Stomach (tissue), 8 donors: ENCODE measurements at regions not wholly inside any gene's neighbourhood (a gene's known extent, or its start where the extent isn't known, plus 50 kb on each side); places are given as distances from the start of the nearest gene placed in this dataset.
"Not testable (repeated sequence)": the region's sequence is repeated elsewhere in the genome, so short reads cannot be mapped to it uniquely, and the experiment has no call there.

ENCODE experiments used
- DNase-seq, 2 donors: peaks; one replicate each; pipeline versions ENCODE4 v3.0.0 to v3.0.0-alpha.2; 2013 to 2019
- H3K27ac ChIP-seq, 5 donors: fragments of 200-600 bp in 4 of 5; sonication (generic) in 4 of 5; one replicate each; pipeline ENCODE4 v1.5.1; 2013 to 2019; ENCODE audit warnings: mild to moderate bottlenecking in 1 of 5, moderate library complexity in 1 of 5
- H3K27me3 ChIP-seq, 3 donors: fragments of 200-600 bp; sonication (generic); one replicate each; pipeline ENCODE4 v1.5.1; 2017 to 2019; ENCODE audit warnings: mixed run types in 1 of 3
- H3K36me3 ChIP-seq, 4 donors: fragments of 200-600 bp; sonication (generic); 1 replicate in 3 of 4; 2 replicates in 1 of 4; pipeline ENCODE4 v1.5.1; 2016 to 2019
- H3K4me1 ChIP-seq, 4 donors: fragments of 200-600 bp; sonication (generic); one replicate each; pipeline ENCODE4 v1.5.1; 2016 to 2019
- H3K4me3 ChIP-seq, 4 donors: fragments of 200-600 bp; sonication (generic) in 3 of 4; one replicate each; pipeline ENCODE4 v1.5.1; 2016 to 2019; ENCODE audit warnings: mild to moderate bottlenecking in 1 of 4
- H3K9me3 ChIP-seq, 4 donors: fragments of 200-600 bp; sonication (generic); one replicate each; pipeline ENCODE4 v1.5.1; 2016 to 2019
- EP300 ChIP-seq: sonication (generic); formaldehyde crosslinking; IDR thresholded peaks from one replicate; pipeline ENCODE4 v1.6.1; 2017; ENCODE audit warnings: antibody characterized with exemption
- POLR2A ChIP-seq, 4 donors: fragments of 450-650 bp; IDR thresholded peaks; one replicate each; pipeline ENCODE4 v1.6.1; 2016; ENCODE audit warnings: antibody characterized with exemption in 4 of 4, control low read depth in 2 of 4, mild to moderate bottlenecking in 1 of 4, moderate library complexity in 1 of 4
- POLR2AphosphoS5 ChIP-seq, 3 donors: sonication (generic); formaldehyde crosslinking; IDR thresholded peaks; one replicate each; pipeline ENCODE4 v1.6.1; 2016; ENCODE audit warnings: antibody characterized with exemption in 3 of 3
- WGBS, 5 donors: extraction: QIAGEN DNeasy Blood & Tissue Kit in 3 of 5; methylation state at CpG; one replicate each; pipeline versions ENCODE4 v1.1.5 to v1.1.7; 2013 to 2018; 5-methylcytosine and 5-hydroxymethylcytosine counted together
- intact Hi-C: fragments of 100-400 bp; cut with DNase I; formaldehyde crosslinking; loops from one replicate; pipeline ENCODE4 v1.15.1; 2023; ENCODE audit warnings: low total_unique reads
- TF ChIP-seq, protein P1 (sequence below), 7 experiments: fragments of 450-650 bp in 4 of 7; fragments of 200-600 bp in 3 of 7; sonication (generic) in 3 of 7; IDR thresholded peaks; one replicate each; pipeline ENCODE4 v1.5.1; 2016 to 2019; ENCODE audit warnings: antibody characterized with exemption in 7 of 7, control low read depth in 2 of 7, mild to moderate bottlenecking in 1 of 7
- donor health status: healthy with polysubstance abuse.
- donor health status: Bipolar disorder and iron deficiency.
- donor health status: healthy.

DNA sequence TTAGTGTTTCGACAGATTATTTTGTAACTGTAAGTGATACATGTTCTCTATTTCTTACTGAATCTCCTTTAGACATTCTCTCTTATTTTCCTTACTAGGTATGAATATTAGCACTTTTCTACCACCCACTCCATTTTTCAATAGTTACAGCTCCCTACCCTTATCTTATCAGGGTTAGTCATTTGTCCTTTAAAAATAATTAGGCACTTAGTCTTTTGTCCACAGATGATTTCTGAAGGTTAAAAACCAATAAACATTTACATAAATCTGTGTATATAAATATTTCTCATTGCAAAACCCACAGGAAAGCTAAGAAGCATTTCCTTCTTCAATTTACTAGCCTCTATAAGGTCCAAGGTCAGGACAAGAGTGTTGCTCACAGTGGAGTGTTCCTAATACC is 624.1 kb upstream of the MIR17HG start:
- no peak overlapping the region for H3K27ac ChIP-seq
- no peak for TF ChIP-seq EP300
- no peak for TF ChIP-seq POLR2AphosphoS5 (IDR thresholded peaks at IDR 0.05)
- TF ChIP-seq, protein P1, sequence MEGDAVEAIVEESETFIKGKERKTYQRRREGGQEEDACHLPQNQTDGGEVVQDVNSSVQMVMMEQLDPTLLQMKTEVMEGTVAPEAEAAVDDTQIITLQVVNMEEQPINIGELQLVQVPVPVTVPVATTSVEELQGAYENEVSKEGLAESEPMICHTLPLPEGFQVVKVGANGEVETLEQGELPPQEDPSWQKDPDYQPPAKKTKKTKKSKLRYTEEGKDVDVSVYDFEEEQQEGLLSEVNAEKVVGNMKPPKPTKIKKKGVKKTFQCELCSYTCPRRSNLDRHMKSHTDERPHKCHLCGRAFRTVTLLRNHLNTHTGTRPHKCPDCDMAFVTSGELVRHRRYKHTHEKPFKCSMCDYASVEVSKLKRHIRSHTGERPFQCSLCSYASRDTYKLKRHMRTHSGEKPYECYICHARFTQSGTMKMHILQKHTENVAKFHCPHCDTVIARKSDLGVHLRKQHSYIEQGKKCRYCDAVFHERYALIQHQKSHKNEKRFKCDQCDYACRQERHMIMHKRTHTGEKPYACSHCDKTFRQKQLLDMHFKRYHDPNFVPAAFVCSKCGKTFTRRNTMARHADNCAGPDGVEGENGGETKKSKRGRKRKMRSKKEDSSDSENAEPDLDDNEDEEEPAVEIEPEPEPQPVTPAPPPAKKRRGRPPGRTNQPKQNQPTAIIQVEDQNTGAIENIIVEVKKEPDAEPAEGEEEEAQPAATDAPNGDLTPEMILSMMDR (IDR thresholded peaks at IDR 0.05) = no peak
- TF ChIP-seq POLR2A (IDR thresholded peaks at IDR 0.05) = no peak
- DNase-seq = no peak
- no peak overlapping the region for H3K4me3 ChIP-seq
- no peaks in the 10 kb centered on the region for H3K4me1 ChIP-seq
- WGBS, 5 donors = 76 to 93% (median 91%) methylated on average over 1 of the region's 1 CpG
- no peaks in the 10 kb centered on the region for H3K36me3 ChIP-seq
- intact Hi-C loops = no loop called here
- no peaks in the 10 kb centered on the region for H3K27me3 ChIP-seq
- no peaks in the 10 kb centered on the region for H3K9me3 ChIP-seq

GRCh38 chr13:90726375-90726774 is 621.1 kb upstream of the MIR17HG start:
- no peak overlapping the region for H3K27ac ChIP-seq
- TF ChIP-seq POLR2A (IDR thresholded peaks at IDR 0.05) (no peak), POLR2AphosphoS5 (IDR thresholded peaks at IDR 0.05) (no peak), EP300 (no peak)
- TF ChIP-seq, protein P1 (IDR thresholded peaks at IDR 0.05) = no peak
- no peaks in the 10 kb centered on the region for H3K36me3 ChIP-seq
- H3K4me3 ChIP-seq = no peak overlapping the region
- H3K27me3 ChIP-seq = no peaks in the 10 kb centered on the region
- H3K9me3 ChIP-seq = no peaks in the 10 kb centered on the region
- WGBS, 5 donors = 69 to 81% (median 73%) methylated on average over 2 of the region's 2 CpGs
- no peak for DNase-seq
- intact Hi-C loops = no loop called here
- H3K4me1 ChIP-seq = no peaks in the 10 kb centered on the region

DNA sequence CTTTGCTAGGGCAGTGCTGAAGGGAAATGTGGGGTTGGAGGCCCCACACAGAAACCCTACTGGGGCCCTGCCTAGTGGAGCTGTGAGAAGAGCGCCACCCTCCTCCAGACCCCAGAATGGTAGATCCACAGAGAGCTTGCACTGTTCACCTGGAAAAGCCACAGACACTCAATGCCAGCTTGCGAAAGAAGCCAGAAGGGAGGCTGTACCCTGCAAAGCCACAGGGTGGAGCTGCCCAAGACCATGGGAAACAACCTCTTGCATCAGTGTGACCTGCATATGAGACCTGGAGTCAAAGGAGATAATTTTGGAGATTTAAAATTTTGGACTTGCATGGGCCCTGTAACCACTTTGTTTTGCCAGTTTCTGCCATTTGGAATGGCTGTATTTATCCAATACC is 615.4 kb upstream of the MIR17HG start:
- no peaks in the 10 kb centered on the region for H3K27me3 ChIP-seq
- H3K9me3 ChIP-seq = peaks cover 0 to 18% (median 6%) of the 10 kb centered on the region in 4 donors
- no peaks in the 10 kb centered on the region for H3K36me3 ChIP-seq
- DNase-seq = no peak
- H3K4me1 ChIP-seq = no peaks in the 10 kb centered on the region
- H3K4me3 ChIP-seq = no peak overlapping the region
- no peak overlapping the region for H3K27ac ChIP-seq
- intact Hi-C loops = no loop called here
- TF ChIP-seq POLR2A (IDR thresholded peaks at IDR 0.05) = no peak
- TF ChIP-seq, protein P1 (IDR thresholded peaks at IDR 0.05) = no peak
- TF ChIP-seq POLR2AphosphoS5 (IDR thresholded peaks at IDR 0.05) = no peak
- TF ChIP-seq EP300 = no peak
- 86 to 98% (median 96%) methylated on average over 1 to 2 of the region's 2 CpGs for WGBS, 5 donors

DNA sequence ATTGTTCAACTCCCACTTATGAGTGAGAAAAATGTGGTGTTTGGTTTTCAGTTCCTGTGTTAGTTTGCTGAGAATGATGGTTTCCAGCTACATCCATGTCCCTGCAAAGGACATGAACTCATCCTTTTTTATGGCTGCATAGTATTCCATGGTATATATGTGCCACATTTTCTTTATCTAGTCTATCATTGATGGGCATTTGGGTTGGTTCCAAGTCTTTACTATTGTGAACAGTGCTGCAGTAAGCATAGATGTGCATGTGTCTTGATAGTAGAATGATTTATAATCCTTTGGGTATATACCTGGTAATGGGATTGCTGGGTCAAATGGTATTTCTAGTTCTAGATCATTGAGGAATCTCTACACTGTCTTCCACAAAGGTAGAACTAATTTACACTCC is 613.0 kb upstream of the MIR17HG start:
- H3K27ac ChIP-seq, H3K4me3 ChIP-seq, intact Hi-C loops, H3K27me3 ChIP-seq, DNase-seq, H3K36me3 ChIP-seq, H3K4me1 ChIP-seq: not testable (repeated sequence)
- peaks cover 0 to 18% (median 7%) of the 10 kb centered on the region in 4 donors for H3K9me3 ChIP-seq

DNA sequence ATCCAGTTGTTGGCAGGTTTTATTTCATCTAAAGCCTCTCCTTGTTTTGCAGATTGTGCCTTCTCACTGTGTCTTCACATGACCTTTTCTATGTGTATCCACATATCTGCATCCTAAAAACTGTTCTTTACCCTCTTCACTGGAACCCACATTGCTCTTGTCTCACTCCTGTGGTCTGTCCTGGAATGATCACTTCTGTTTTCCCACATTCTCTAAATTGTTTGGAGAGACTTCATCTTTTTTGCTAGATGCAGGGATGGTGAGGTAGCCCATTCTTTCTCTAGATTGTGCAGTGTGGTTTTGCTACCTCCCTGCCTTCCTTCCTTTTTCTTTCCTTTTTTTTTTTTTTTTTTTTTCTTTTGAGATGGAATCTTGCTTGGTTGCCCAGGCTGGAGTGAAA is 608.6 kb upstream of the MIR17HG start:
- no peak for DNase-seq
- no peaks in the 10 kb centered on the region for H3K4me1 ChIP-seq
- TF ChIP-seq EP300 = no peak
- no peak for TF ChIP-seq POLR2A (IDR thresholded peaks at IDR 0.05)
- TF ChIP-seq, protein P1 (IDR thresholded peaks at IDR 0.05) = no peak
- no peak for TF ChIP-seq POLR2AphosphoS5 (IDR thresholded peaks at IDR 0.05)
- no peaks in the 10 kb centered on the region for H3K27me3 ChIP-seq
- H3K27ac ChIP-seq = no peak overlapping the region
- H3K9me3 ChIP-seq = peaks cover 0 to 18% (median 7%) of the 10 kb centered on the region in 4 donors
- intact Hi-C loops = no loop called here
- H3K36me3 ChIP-seq = no peaks in the 10 kb centered on the region
- H3K4me3 ChIP-seq = no peak overlapping the region
